ENCODE measurements at regions not wholly inside any gene's neighbourhood (a gene's known extent, or its start where the extent isn't known, plus 50 kb on each side); places are given as distances from the start of the nearest gene placed in this dataset.

DNA sequence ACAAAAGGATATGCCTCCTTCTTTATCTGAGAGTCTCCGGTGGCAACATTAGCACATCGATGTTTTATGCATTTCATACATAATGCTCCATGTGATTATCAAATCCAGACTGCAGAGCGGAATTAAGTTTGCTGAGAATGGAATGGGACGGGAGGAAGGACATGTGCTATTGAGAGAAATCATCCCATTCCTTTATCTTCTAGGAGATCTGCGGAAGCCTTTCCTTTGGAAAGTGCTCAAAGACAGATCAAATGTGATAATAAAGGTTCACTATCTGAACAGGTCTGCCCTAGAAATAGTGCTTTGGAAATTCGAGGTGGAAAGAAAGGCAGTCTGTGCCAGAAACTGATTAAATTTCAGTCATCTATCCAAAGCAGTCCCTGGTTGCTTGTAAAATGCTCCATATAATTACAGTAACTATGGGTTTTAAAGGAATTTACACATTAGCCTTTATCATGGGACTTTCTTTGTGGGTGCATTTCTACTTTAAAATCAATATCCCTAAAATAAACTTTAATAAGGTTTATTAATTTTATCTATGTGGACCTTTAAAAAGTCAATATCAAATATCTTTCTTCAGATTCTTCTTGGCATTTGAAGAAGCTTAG is 473.5 kb upstream of the ADGRL2 start (continued):
- TF ChIP-seq, protein P1, sequence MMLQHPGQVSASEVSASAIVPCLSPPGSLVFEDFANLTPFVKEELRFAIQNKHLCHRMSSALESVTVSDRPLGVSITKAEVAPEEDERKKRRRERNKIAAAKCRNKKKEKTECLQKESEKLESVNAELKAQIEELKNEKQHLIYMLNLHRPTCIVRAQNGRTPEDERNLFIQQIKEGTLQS (IDR thresholded peaks at IDR 0.05) = no peak
- TF ChIP-seq YY1 (IDR thresholded peaks at IDR 0.05) = no peak
- TF ChIP-seq, protein P2, sequence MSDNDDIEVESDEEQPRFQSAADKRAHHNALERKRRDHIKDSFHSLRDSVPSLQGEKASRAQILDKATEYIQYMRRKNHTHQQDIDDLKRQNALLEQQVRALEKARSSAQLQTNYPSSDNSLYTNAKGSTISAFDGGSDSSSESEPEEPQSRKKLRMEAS (IDR thresholded peaks at IDR 0.05) = no peak
- no peak for TF ChIP-seq SP1 (IDR thresholded peaks at IDR 0.05)
- no peak for TF ChIP-seq FOXA1 (IDR thresholded peaks at IDR 0.05)
- no peak for TF ChIP-seq NR2F2 (IDR thresholded peaks at IDR 0.05)
- TF ChIP-seq JUND (IDR thresholded peaks at IDR 0.05) = no peak
- TF ChIP-seq, protein P3, sequence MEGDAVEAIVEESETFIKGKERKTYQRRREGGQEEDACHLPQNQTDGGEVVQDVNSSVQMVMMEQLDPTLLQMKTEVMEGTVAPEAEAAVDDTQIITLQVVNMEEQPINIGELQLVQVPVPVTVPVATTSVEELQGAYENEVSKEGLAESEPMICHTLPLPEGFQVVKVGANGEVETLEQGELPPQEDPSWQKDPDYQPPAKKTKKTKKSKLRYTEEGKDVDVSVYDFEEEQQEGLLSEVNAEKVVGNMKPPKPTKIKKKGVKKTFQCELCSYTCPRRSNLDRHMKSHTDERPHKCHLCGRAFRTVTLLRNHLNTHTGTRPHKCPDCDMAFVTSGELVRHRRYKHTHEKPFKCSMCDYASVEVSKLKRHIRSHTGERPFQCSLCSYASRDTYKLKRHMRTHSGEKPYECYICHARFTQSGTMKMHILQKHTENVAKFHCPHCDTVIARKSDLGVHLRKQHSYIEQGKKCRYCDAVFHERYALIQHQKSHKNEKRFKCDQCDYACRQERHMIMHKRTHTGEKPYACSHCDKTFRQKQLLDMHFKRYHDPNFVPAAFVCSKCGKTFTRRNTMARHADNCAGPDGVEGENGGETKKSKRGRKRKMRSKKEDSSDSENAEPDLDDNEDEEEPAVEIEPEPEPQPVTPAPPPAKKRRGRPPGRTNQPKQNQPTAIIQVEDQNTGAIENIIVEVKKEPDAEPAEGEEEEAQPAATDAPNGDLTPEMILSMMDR (IDR thresholded peaks at IDR 0.05; ENCODE audit: low read depth, low read length, missing input control) = no peak

DNA sequence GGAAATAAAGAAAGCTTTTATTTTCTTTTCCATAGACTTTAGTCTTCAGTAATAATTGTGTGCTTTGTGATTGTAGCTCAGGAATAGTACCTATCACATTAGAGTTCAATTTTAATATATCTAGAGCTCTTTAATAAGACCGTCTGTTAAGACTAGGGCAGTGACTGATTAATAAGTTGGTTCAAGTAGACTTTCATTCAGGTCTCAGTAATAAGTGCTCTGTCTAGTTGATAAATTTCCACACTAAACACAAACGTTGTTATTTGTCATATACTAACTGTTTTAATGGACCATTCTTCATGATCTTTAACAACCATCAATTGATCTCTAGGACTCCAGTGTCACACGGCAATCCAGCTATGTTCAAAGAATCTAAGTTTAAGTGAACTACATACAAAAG is 474.5 kb upstream of the ADGRL2 start:
- WGBS = 85% methylated on average over 3 of the region's 3 CpGs
- no peaks in the 10 kb centered on the region for H3K9me3 ChIP-seq (ENCODE audit: control insufficient read depth in 4 of 4, low read length in 3 of 4)

More for the DNA sequence above, 474.5 kb upstream of the ADGRL2 start:
- no peak for DNase-seq (ENCODE audit: low spot score)
- Histone ChIP-seq H3K27me3 (ENCODE audit: control insufficient read depth in 4 of 4, insufficient read depth in 4 of 4, low read length in 3 of 4) (no peaks in the 10 kb centered on the region), H3K36me3 (ENCODE audit: control insufficient read depth in 4 of 4, insufficient read depth in 3 of 4, low read depth in 1 of 4, low read length in 3 of 4) (no peaks in the 10 kb centered on the region), H3K4me3 (ENCODE audit: low read depth in 1 of 3, low read length in 3 of 3) (no peak overlapping the region), H3K4me1 (ENCODE audit: control insufficient read depth in 4 of 4, insufficient read depth in 4 of 4, low read length in 3 of 4) (no peaks in the 10 kb centered on the region), H3K9ac (ENCODE audit: low read depth in 1 of 2, low read length in 2 of 2) (no peak overlapping the region), H3K27ac (ENCODE audit: low read depth in 1 of 2, low read length in 2 of 2) (no peak overlapping the region)
- TF ChIP-seq FOXA2 (IDR thresholded peaks at IDR 0.05) (no peak), FOXA1 (IDR thresholded peaks at IDR 0.05) (no peak), RAD21 (IDR thresholded peaks at IDR 0.05) (no peak), EGR1 (IDR thresholded peaks at IDR 0.05; ENCODE audit: low read depth in 2 of 2) (no peak), SP1 (IDR thresholded peaks at IDR 0.05) (no peak), JUND (IDR thresholded peaks at IDR 0.05) (no peak), YY1 (IDR thresholded peaks at IDR 0.05) (no peak), NR2F2 (IDR thresholded peaks at IDR 0.05) (no peak), GABPA (IDR thresholded peaks at IDR 0.05 in 1 of 2, conservative IDR thresholded peaks at IDR 0.05 in 1 of 2) (no peak), TAF1 (conservative IDR thresholded peaks at IDR 0.05) (no peak), HNF4A (conservative IDR thresholded peaks at IDR 0.05) (no peak)
- TF ChIP-seq, protein P3 (IDR thresholded peaks at IDR 0.05; ENCODE audit: low read depth, low read length, missing input control) = no peak
- TF ChIP-seq, protein P4, sequence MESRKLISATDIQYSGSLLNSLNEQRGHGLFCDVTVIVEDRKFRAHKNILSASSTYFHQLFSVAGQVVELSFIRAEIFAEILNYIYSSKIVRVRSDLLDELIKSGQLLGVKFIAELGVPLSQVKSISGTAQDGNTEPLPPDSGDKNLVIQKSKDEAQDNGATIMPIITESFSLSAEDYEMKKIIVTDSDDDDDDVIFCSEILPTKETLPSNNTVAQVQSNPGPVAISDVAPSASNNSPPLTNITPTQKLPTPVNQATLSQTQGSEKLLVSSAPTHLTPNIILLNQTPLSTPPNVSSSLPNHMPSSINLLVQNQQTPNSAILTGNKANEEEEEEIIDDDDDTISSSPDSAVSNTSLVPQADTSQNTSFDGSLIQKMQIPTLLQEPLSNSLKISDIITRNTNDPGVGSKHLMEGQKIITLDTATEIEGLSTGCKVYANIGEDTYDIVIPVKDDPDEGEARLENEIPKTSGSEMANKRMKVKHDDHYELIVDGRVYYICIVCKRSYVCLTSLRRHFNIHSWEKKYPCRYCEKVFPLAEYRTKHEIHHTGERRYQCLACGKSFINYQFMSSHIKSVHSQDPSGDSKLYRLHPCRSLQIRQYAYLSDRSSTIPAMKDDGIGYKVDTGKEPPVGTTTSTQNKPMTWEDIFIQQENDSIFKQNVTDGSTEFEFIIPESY (IDR thresholded peaks at IDR 0.05) = no peak
- TF ChIP-seq, protein P2 (IDR thresholded peaks at IDR 0.05) = no peak

Data from liver (tissue), 8 donors.